Stimulated activated CD4-positive, alpha-beta T cell treated with anti-CD3 and anti-CD28 coated beads, TNF-alpha, amount 100 ng/mL, for 4 hours (primary cell): ENCODE measurements at regions not wholly inside any gene's neighbourhood (a gene's known extent, or its start where the extent isn't known, plus 50 kb on each side); places are given as distances from the start of the nearest gene placed in this dataset.

Experiments used
- DNase-seq, 3 experiments: peaks; one replicate each; pipeline ENCODE4 v3.0.0-alpha.2; 2020; ENCODE audit warnings: low read depth in 3 of 3

DNA sequence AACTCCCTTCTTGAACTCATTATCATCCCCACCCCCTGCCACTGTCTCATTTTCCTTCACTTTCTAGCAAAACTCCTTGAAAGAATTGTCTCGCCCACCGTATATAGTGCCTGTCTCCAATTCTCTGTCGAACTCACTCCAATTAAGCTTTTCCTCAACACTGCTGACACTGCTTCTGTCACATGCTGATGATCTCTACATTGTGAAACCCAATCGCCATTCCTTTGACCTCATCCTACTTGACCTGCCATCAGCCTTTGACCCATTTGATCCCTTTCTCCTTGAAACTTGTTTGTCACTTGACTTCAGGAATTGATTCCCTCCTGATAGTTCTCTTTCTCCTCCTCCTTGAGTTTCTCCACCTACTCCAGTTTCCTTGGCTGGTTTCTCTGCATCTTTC, 54.8 kb downstream of the CCDC71L start:
- DNase-seq: no peak

DNA sequence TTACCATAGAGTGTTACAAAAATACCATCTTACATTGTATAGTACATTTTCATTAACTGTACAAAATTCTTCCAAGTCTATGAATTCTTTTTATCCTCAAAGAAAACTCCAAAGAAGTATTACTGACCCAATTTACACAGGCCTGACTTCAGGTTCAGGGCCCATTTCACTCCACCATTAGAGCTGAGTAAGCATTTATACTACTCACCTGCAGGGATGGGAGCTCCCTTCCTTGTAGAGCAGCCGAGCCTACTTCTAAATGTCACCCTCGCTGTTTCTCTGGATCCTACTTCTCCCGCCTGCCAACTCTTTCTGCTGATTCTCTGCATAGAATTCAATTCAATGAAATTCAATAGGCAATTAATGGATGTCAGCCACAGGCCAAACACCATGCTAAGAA, 56.0 kb downstream of the CCDC71L start:
- no peak for DNase-seq

DNA sequence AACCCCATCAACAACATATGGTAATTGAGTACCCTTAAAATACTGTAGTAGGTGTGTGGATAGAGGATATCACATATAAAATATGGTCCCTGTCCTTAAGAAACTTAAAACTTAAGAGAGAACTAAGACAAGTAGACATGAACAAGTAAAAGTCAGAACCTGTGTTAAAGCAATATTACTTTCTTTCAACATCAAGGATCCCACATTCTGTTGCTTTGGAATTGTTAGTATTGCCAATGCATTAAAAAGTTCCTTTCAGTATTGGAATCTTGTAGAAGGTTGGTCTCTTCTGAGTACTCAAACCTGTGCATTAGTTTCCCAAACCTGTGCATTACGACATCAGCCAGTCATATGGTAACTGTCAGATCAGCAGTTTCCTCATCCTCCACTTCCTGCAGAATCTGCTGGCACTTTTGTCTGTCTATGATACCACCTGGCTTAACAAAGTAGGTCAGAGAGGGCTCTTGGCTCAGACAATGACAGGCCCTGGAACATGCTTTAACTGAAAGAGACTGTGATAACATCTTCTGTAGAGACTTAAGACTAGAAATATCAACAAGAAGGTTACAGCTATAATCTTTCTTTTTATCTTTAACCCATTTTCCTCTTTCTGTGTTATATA, 56.5 kb downstream of the CCDC71L start:
- no peak for DNase-seq

DNA sequence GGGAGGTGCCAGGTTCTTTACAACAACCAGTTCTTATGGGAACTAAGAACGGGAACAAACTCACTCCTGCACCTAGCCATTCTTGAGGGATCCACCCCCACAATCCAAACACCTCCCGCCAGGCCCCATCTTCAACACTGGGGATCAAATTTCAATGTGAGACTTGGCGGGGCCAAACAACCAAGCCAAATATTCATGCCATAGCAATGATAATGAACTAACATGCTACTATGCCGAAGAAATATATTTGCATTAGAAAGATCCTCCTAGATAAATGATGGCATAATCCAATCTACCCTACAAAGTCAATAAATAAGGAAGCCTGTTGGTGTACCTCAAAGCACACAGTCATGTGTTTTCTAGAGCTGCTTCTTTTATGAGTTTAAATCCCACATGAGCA, 57.6 kb downstream of the CCDC71L start:
- no peak for DNase-seq

DNA sequence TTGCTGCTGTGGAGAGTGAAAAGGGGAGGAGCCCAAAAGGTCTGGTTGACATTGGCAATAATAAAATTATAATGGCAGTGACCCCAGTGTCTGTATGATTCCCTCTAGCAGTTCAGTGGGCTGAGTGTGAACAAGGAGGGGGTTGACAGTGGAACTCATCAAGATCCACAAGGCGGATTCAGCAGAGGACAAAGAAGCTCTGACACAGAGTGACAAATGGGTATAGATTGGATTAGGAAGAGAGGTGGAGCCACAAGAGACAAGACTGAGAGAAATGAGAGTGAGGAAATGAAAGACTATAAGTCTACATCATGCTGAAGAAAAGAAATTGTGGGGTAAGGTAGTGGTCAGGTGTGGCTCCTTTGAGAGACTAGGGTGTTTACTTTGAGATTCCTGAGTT, 58.9 kb downstream of the CCDC71L start:
- DNase-seq: no peak

DNA sequence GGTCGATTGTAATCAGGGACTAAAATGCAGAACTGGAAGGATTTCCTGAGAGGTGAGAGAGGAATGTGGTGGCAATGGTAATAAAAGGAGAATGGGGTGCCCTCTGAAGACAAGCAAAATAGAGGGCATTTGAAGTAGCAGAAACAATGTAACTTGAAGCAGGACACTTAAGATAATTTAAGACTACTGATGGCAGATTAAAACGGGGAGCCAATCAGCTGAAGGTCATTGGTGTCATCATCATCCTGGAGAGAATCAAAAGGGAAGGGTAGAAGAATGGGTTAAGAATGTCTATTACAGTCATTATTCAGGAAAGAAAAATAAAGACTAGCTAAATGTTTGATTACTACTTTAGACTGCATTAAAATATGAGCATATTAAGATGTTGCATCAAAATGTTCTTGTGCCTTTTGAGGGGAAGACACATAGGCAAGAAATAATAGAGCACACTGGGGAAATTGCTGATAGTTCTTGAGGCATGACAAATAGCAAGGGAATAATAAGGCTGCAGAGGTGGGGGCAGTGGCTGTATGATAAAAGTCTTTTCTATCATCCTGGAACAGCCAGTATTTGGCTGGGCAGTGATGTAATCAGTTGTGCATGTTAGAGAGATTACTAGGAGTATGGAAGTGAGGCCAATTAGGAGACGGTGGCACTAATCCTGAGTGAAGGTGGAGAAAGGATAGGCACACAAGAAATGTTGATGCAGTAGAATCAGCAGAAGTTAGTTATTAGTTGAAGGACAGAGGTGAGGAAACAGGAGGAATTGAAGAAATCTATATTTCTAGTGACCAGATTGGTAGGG, 60.2 kb downstream of the CCDC71L start:
- no peak for DNase-seq

DNA sequence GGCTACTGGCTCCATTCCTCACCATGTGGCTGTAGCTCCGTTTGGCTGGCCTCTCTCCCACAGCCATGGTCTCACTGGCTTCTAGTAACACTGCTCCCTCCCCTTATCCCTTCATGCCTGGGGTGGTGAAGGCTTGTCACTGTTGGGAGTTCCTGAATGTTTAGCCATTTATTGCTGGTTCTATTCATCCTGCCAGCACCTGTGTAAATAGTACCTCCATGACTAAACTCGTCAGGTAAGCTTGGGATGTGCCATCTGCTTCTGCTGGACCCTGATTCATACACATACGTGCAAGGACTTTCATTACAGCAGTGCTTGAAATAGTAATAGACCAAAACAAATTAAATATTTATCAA, 61.6 kb downstream of the CCDC71L start:
- no peak for DNase-seq

DNA sequence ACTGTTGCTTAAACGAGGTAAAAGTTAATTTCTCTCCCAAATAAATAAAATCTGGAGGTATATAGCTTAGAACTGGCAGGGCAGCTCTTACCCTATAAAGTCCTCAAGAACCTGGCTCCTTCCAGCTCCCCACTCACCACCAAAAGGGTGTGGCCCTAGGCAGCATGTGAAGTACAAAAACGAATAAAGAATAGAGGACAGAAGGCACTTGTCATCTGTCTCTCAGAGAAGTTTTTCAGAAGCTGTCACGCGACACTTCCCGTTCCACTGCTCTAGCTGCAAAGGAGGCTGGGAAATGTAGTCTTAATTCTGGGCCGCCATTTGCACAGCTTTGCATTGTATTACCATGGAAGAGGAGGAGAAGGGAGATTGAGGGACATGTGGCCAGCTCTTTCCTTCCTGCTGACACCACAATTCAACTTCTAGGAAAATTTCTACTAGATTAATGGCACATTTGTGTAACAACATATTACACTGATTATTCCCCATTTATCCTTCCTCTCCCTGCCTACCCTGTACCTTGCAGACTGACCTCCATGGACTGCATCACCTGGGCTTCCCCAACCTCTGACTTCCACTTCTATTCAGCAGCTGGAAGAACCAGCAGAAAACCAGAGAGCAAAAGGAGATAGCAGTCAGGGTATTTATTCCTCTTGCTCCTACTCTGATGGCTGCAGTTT, 62.2 kb downstream of the CCDC71L start:
- peak; percentile 25 to 39 (median 39) for DNase-seq

DNA sequence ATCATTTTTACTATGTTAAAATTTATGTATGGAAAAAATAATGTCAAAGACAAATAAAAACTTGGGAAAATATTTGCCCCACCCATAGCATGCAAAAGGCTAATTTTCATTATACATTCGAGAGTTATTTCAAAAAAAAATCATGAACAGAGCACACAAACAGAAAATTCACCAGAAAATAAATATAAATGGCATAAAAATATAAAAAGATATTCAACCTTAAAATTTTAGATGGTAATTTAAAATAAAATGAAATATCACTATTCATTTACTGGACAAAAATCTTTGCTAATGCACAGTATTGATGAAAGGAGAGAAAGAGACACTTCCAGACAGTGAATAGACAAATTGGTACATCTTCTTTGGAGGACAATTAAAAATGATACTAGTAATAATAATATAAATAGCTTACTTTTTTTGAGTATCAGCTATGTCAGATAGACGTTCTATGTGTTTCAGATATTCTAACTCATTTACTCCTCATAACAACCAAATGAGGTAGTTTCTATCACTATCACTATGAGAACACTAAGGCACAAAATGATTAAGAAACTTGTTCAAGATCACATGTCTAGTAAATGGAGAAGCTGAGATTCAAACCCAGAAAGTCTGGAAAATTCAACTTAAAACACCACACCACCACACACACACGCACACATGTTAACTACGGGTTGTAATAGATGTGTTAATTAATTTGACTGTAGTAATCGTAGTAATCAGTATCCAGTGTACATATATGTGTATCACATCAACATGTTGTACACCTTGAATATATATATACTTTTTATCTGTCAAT, 63.0 kb downstream of the CCDC71L start:
- DNase-seq: no peak

DNA sequence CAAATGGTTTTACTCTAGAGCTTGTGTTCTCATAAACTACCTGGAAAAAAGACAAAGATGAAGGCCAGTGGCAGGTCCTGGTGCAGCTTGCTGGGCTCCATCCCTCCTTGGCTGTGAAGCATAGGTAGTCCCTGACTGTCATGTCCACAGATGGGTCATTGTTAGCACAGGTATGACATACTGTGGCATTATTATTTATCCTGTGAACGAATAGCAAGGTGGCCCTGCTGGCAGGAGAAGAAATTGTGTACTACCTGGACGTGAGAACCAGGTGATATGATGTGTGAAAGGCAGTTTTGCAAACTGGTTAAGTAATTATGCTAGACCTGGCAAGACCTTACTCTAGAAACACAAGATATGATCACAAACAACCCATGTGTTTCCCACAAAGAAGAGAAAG, 63.9 kb downstream of the CCDC71L start:
- no peak for DNase-seq

DNA sequence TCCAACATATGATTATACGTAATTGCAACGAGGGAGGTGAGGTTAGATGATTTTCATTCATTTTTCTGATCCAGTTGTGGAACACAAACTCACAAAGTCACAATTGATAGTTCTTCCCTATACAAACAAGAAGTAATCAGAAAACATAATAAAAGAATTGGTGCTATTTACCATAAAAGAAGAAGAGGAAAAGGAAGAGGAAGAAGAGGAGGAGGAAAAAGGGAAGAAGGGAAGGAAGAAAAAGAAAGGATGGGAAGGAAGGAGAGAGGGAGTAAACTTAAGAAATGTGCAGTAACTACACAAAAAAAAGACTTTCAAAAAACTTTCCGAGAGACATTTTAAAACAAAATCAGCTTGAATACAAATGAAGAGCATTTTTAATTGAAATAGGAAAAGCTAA, 65.0 kb downstream of the CCDC71L start:
- DNase-seq: no peak

DNA sequence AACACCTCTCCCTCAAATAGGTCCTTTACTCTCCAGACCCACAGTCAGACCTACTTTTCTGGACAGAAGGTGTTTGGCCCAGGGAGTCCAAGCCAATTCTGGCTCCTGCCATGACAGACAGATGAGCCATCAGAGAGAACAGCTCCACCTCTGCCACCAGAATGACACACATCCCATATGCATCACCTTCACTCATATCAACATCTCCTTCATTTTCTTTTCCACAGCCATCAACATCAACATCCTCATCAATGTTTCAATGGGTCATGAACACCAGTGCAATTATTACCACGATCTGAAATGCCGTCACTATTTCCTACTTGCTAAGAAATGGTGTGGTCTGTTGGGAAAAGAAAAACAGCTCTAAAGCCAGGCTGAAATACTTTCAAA, 67.9 kb downstream of the CCDC71L start:
- no peak for DNase-seq

DNA sequence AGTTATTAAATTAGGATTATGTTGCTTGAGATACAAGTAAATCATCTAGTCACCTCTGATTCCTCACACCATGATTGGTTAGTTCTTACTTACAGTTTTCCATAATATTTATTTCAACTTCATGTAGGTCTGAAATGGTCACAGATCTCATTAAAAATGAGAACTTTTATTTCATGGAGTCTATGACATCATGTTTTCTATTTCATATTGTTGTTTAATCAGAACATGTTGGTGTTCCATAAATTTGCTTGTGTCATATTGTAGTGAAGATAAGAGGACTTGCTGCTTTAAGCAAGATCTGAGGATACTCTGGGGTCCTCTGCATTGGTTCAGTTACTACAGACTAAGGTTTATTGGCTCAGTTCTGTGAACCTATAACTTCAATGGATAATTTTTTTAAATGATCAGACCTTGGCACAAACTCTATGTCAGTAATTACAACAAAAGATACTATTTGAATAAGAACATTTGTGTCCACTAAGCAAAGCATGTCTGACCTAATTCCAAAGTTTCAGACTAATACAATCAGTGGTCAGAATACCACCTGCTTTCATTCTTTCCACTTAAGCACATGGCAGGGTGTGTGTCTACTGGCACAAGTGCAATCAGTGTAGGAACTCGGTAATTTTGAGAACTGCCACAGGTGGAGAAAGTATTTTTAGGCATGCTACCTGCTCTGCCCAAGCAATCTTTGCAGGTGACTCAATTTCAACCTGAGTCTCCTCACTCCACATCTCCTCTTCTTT, 68.5 kb downstream of the CCDC71L start:
- no peak for DNase-seq

DNA sequence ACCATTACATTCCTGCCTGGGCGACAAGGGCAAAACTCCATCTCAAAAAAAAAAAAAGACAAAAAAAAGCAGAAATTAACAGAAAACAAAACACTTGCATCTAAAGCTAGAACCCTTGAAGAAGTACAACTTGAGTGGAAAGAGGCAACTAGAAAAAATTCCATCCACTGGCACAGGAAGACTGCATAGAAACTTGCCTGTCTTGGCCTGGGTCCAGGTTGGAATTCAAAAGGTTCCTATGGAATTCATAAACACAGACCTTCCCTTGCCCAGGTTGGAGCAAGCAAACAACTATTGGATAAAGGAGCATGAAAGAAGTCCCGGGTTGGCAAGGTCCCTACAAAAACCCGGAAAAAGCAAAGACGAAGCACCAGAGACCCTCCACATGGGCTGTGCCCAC, 69.8 kb downstream of the CCDC71L start:
- DNase-seq: no peak

DNA sequence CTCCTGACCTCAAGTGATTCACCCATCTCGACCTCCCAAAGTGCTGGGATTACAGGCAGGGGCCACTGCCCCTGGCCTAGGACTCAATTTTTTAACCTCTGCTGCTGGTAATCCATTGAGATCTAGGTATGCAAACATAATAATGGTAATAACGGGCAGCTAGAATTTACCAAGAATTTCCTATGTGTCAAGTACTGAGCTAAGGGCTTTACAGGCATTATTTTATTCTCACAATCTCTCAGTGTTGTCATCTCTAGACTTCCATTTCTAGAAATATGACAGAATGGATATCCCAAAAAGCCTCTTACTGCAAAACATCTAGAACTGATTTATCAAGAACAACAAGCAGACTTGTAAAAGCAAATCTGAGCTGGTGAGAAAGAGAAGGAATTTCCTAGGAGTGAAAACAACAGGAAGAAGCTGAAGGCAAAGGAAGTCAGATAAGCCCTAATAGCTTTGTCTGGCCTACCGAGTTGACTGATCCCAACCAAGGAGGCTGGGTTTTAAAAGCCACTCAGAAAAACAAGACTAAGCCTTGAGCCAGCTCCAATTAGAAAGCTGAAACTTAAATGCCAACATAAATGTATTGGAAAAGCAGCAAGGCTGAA, 70.6 kb downstream of the CCDC71L start:
- DNase-seq: no peak

DNA sequence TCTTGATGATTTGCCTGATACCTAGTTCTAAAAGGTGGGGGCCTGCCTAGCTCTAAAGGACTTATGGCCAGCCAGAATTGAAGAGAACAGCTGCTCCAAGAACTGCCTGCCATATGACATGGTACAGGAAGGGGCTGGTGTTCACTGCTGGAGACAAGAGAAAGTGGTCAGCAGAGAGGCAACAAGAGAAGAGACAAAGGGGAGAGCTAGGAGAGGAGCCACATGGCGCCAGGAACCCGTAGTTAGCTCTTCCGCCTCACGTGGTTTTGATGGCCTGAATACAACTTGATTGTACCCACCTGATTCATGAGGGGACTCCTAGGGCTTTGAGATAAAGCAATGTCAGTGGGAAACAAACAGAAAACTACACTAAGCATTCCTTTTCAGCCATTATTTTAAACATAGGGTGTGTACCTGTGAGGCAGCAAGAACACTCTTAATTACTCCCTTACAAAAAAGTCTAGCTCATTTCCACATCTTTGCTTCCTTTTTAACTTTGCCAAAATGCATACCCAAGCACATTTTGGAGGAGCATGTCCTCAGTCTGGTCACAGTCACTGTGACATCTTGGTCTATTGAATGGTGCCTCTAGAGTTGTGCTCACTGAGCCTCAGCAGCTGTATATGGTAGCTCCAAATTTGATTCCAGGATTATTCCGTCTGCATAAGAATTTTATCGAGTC, 71.6 kb downstream of the CCDC71L start:
- no peak for DNase-seq

DNA sequence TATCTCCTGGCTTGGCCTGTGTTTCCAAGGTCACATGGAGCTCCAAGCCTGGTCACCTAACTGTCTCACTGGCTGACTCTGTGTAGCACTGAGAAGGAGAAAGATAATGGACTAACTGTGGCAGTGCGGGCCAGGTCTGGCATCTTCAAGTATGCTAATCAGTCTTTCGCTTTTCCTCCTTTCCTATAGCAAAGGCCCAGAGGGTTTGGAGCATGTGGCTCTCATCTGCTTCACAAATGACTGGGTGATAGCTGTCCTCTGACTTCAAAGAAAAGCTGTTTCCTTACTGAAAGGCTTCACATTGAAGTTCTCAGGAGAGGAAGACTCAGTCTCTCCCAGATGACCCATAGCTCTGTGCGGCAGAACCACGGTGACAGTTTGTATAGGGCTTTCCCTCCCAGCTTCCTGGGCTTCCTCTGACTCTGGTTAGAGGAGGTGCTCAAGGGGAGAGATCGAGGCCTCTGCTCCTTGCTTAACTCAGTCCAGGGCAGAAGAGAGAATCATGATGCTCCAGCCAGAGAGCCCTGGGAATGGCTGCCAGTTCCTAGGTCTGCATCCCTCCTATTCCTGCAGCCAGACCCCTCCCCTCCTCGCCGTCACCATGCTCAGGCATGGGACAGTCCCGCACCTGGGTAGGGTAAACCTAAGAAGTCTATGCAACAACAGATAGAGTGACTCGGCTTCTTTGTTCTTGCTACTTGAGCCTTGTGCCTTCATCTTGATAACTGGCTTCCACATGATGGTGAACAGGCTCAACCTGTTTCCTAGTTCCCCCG, 72.3 kb downstream of the CCDC71L start:
- no peak for DNase-seq

DNA sequence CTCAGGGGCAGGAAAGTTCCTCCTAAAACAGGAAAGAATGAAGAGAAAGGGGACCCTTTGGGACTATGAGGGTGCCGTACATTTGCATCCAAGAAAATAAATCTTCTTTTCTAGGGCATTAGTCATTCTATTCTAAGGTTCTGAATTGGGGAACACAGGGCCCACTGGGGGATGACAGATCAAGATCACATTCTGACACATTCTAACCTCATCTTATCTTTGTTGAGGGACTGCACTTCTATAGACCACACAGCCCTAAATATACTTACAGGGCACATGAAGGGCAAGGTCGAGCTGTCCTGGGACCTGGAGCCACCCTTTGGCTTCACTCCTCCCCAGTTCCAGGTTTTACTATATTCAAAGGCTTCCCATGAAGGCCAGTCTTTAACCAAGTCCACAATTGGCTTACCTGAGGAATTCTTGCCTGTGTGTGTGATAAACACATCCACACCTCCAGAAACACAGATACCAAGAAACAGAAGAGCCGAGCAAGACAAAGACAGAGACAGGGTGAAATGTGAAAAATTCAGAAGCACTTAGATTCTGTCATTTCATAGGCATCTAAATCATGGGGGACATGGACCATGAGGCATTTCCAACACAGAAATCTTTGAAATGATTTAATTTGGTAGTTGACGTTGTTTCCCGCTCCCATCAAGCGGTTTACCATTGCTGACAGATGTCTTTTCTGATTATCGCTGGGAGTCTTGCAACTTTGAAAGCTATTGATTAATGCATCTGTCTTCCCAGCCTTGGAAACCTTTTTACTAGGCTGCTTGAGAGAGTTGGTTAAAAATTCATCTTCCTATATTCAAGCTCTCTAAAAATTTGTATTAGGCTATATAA, 75.8 kb downstream of the CCDC71L start:
- DNase-seq: no peak
